GM23338 (cell line): ENCODE measurements at regions not wholly inside any gene's neighbourhood (a gene's known extent, or its start where the extent isn't known, plus 50 kb on each side); places are given as distances from the start of the nearest gene placed in this dataset.
A peak's percentile ranks its signal among the peaks of the same experiment; 100 is the strongest.

Source experiments
- ATAC-seq: fragments of 200-7000 bp; cut with Tn5 transposase; 3 replicates; pipeline ENCODE4 v1.9.1; 2020
- DNase-seq: peaks from one replicate; pipeline ENCODE4 v3.0.0-alpha.2; 2015; ENCODE audit warnings: low spot score
- H2AFZ ChIP-seq: fragments of 200-600 bp; sonication (generic); 2 replicates; pipeline ENCODE4 v1.8.0; 2016; ENCODE audit warnings: antibody characterized with exemption, mild to moderate bottlenecking, moderate library complexity
- H3F3A ChIP-seq: fragments of 200-600 bp; sonication (generic); replicated peaks from 2 replicates; pipeline ENCODE4 v1.8.0; 2017; ENCODE audit warnings: antibody characterized with exemption, mixed run types, low read depth
- H3K27ac ChIP-seq: fragments of 200-600 bp; sonication (generic); 2 replicates; pipeline ENCODE4 v1.6.1; 2016; ENCODE audit warnings: low read depth
- H3K27me3 ChIP-seq: fragments of 200-600 bp; sonication (generic); 2 replicates; pipeline ENCODE4 v1.8.0; 2016; ENCODE audit warnings: mild to moderate bottlenecking, mixed run types, moderate library complexity; ENCODE audit not compliant: insufficient read depth
- H3K36me3 ChIP-seq: fragments of 200-600 bp; sonication (generic); 2 replicates; pipeline ENCODE4 v1.8.0; 2016; ENCODE audit warnings: mild to moderate bottlenecking; ENCODE audit not compliant: insufficient read depth
- H3K4me1 ChIP-seq: fragments of 200-600 bp; sonication (generic); 2 replicates; pipeline ENCODE4 v1.8.0; 2016; ENCODE audit warnings: mild to moderate bottlenecking, moderate library complexity; ENCODE audit not compliant: insufficient read depth
- H3K4me2 ChIP-seq: fragments of 200-600 bp; sonication (generic); 2 replicates; pipeline ENCODE4 v1.7.1; 2017; ENCODE audit warnings: mixed run types
- H3K4me3 ChIP-seq: fragments of 200-600 bp; sonication (generic); 2 replicates; pipeline ENCODE4 v1.6.1; 2016; ENCODE audit warnings: mixed run types
- H3K79me2 ChIP-seq: fragments of 200-600 bp; sonication (generic); replicated peaks from 2 replicates; pipeline ENCODE4 v1.8.0; 2017; ENCODE audit warnings: mild to moderate bottlenecking; ENCODE audit not compliant: insufficient read depth
- H3K9me2 ChIP-seq: fragments of 200-600 bp; sonication (generic); 2 replicates; pipeline ENCODE4 v1.8.0; 2017; ENCODE audit not compliant: insufficient read depth
- H4K20me1 ChIP-seq: fragments of 200-600 bp; sonication (generic); replicated peaks from 2 replicates; pipeline ENCODE4 v1.8.0; 2017; ENCODE audit warnings: mild to moderate bottlenecking; ENCODE audit not compliant: insufficient read depth
- H3K27ac Mint-ChIP-seq: 2 replicates; pipeline ENCODE4 v1.8.0; 2020; ENCODE audit warnings: inconsistent platforms, mild to moderate bottlenecking, moderate library complexity, mixed read lengths
- H3K27me3 Mint-ChIP-seq: 3 replicates; pipeline ENCODE4 v1.8.0; 2022; ENCODE audit warnings: low read depth, mild to moderate bottlenecking, moderate library complexity, mixed read lengths, inconsistent platforms; ENCODE audit not compliant: insufficient read depth, poor library complexity
- H3K36me3 Mint-ChIP-seq: 3 replicates; pipeline ENCODE4 v1.8.0; 2021; ENCODE audit warnings: low read depth, mild to moderate bottlenecking, inconsistent platforms, moderate library complexity, mixed read lengths
- H3K4me1 Mint-ChIP-seq: 3 replicates; pipeline ENCODE4 v1.8.0; 2020; ENCODE audit warnings: mild to moderate bottlenecking, inconsistent platforms, mixed read lengths
- H3K4me3 Mint-ChIP-seq: 3 replicates; pipeline ENCODE4 v1.8.0; 2021; ENCODE audit warnings: moderate library complexity, mild to moderate bottlenecking, inconsistent platforms, mixed read lengths
- H3K9me3 Mint-ChIP-seq: 3 replicates; pipeline ENCODE4 v1.8.0; 2020; ENCODE audit warnings: moderate library complexity, mild to moderate bottlenecking, inconsistent platforms, mixed read lengths
- CREB1 ChIP-seq: fragments of 250-450 bp; sonication (Bioruptor Pico); IDR thresholded peaks from 2 replicates; pipeline ENCODE4 v1.5.0; 2020; ENCODE audit warnings: low read depth, mild to moderate bottlenecking, moderate library complexity
- CTCF ChIP-seq, 2 experiments: fragments of 200-600 bp in 1 of 2; sonication (generic) in 1 of 2; conservative IDR thresholded peaks; 2 replicates each; pipeline versions ENCODE4 v1.5.1 to v1.6.1; 2016 to 2017; ENCODE audit warnings: antibody characterized with exemption in 2 of 2, low read depth in 2 of 2, mild to moderate bottlenecking in 2 of 2, moderate library complexity in 1 of 2
- ETS1 ChIP-seq: IDR thresholded peaks from 2 replicates; pipeline ENCODE4 v1.6.1; 2016; ENCODE audit warnings: antibody characterized with exemption
- EZH2 ChIP-seq: fragments of 200-600 bp; sonication (generic); IDR thresholded peaks from one replicate; pipeline ENCODE4 v1.8.0; 2017; ENCODE audit warnings: antibody characterized with exemption, mild to moderate bottlenecking, low read depth; ENCODE audit not compliant: unreplicated experiment
- EZH2phosphoT487 ChIP-seq: fragments of 200-600 bp; sonication (generic); IDR thresholded peaks from one replicate; pipeline ENCODE4 v1.8.1; 2018; ENCODE audit warnings: antibody characterized with exemption; ENCODE audit not compliant: unreplicated experiment
- NANOG ChIP-seq: IDR thresholded peaks from 2 replicates; pipeline ENCODE4 v1.6.1; 2016; ENCODE audit warnings: antibody characterized with exemption, borderline replicate concordance
- REST ChIP-seq: IDR thresholded peaks from one replicate; pipeline ENCODE4 v1.6.1; 2018; ENCODE audit warnings: antibody characterized with exemption; ENCODE audit not compliant: unreplicated experiment
- STAT1 ChIP-seq: IDR thresholded peaks from one replicate; pipeline ENCODE4 v1.6.1; 2016; ENCODE audit warnings: antibody characterized with exemption; ENCODE audit not compliant: unreplicated experiment
- ZNF331 ChIP-seq: fragments of 250-450 bp; sonication (Bioruptor Pico); IDR thresholded peaks from 2 replicates; pipeline ENCODE4 v1.5.0; 2020; ENCODE audit warnings: low read depth, mild to moderate bottlenecking, moderate library complexity
- ZNF462 ChIP-seq: fragments of 250-450 bp; sonication (Bioruptor Pico); IDR thresholded peaks from 2 replicates; pipeline ENCODE4 v1.5.0; 2020; ENCODE audit warnings: mild to moderate bottlenecking, moderate library complexity

- ATAC-seq (no peak), DNase-seq (no peak)
- no peaks in the 10 kb centered on the region for H3K36me3 Mint-ChIP-seq
- Histone ChIP-seq H3K27ac (no peak overlapping the region), H2AFZ (no peak overlapping the region), H3K4me3 (no peak overlapping the region), H3K27me3 (no peaks in the 10 kb centered on the region), H3F3A (no peaks in the 10 kb centered on the region), H3K4me1 (no peaks in the 10 kb centered on the region), H3K9me2 (no peaks in the 10 kb centered on the region), H3K4me2 (no peak overlapping the region), H3K79me2 (no peaks in the 10 kb centered on the region), H3K36me3 (no peaks in the 10 kb centered on the region), H4K20me1 (no peaks in the 10 kb centered on the region)
- no peak overlapping the region for H3K27ac Mint-ChIP-seq
- no peaks in the 10 kb centered on the region for H3K27me3 Mint-ChIP-seq
- H3K4me3 Mint-ChIP-seq, result no peak overlapping the region
- H3K4me1 Mint-ChIP-seq, result no peaks in the 10 kb centered on the region
- TF ChIP-seq ZNF462, result no peak
- no peak for TF ChIP-seq EZH2phosphoT487
- TF ChIP-seq STAT1, result no peak
- no peak for TF ChIP-seq CTCF (conservative IDR thresholded peaks at IDR 0.05; ENCODE audit: low read depth in 2 of 2)
- peaks cover 4% of the 10 kb centered on the region; the same call in 2 of the 3 replicates for H3K9me3 Mint-ChIP-seq
These were observed 595.3 kb upstream of the PTCHD4 start for GRCh38 chr6:48706310-48706709.

GRCh38 chr6:48701572-48701971 lies 590.6 kb upstream of the PTCHD4 start:
- no peaks in the 10 kb centered on the region for H3K4me1 ChIP-seq
- H3K27ac Mint-ChIP-seq, result no peak overlapping the region
- TF ChIP-seq CREB1 (CRISPR knock-in tag) (no peak), ETS1 (no peak), EZH2 (no peak), NANOG (no peak), REST (no peak), ZNF331 (CRISPR knock-in tag) (no peak)

More at GRCh38 chr6:48701572-48701971, 590.6 kb upstream of the PTCHD4 start:
- no peak overlapping the region for H3K4me3 ChIP-seq
- no peaks in the 10 kb centered on the region for H4K20me1 ChIP-seq
- no peak for ATAC-seq
- H3K9me2 ChIP-seq, result no peaks in the 10 kb centered on the region
- Mint-ChIP-seq H3K4me1 (no peaks in the 10 kb centered on the region; the same call in 2 of the 3 replicates), H3K9me3 (peaks cover 4% of the 10 kb centered on the region; the same call in 2 of the 3 replicates), H3K4me3 (no peak overlapping the region), H3K36me3 (no peaks in the 10 kb centered on the region), H3K27me3 (no peaks in the 10 kb centered on the region)
- H3K27me3 ChIP-seq, result no peaks in the 10 kb centered on the region
- H3K36me3 ChIP-seq, result no peaks in the 10 kb centered on the region
- H3K79me2 ChIP-seq, result no peaks in the 10 kb centered on the region
- no peak overlapping the region; the same call in 1 of the 2 replicates for H2AFZ ChIP-seq
- peak; percentile 1 for DNase-seq
- no peak overlapping the region for H3K27ac ChIP-seq
- no peaks in the 10 kb centered on the region for H3F3A ChIP-seq
- H3K4me2 ChIP-seq, result no peak overlapping the region
